Left lung (tissue), 4 donors: ENCODE measurements at regions not wholly inside any gene's neighbourhood (a gene's known extent, or its start where the extent isn't known, plus 50 kb on each side); places are given as distances from the start of the nearest gene placed in this dataset.

Source experiments
- ATAC-seq: fragments of 200-7000 bp; cut with Tn5 transposase; one replicate; pipeline ENCODE4 v1.9.1; 2020; ENCODE audit warnings: moderate library complexity
- DNase-seq, 4 donors: peaks; one replicate each; pipeline ENCODE4 v3.0.0-alpha.2; 2013 to 2020
- H3K27ac ChIP-seq, 2 donors: fragments of 200-600 bp; sonication (generic) in 1 of 2; one replicate each; pipeline versions ENCODE4 v1.5.0 to v1.8.0; 2020 to 2021
- H3K27me3 ChIP-seq, 2 donors: fragments of 200-600 bp; sonication (generic) in 1 of 2; one replicate each; pipeline versions ENCODE4 v1.5.0 to v1.8.0; 2020 to 2021
- H3K36me3 ChIP-seq, 2 donors: fragments of 200-600 bp; sonication (generic) in 1 of 2; one replicate each; pipeline versions ENCODE4 v1.5.0 to v1.8.0; 2020 to 2021
- H3K4me1 ChIP-seq, 2 donors: fragments of 200-600 bp; one replicate each; pipeline ENCODE4 v1.8.0; 2021
- H3K4me3 ChIP-seq, 2 donors: fragments of 200-600 bp; sonication (generic) in 1 of 2; one replicate each; pipeline versions ENCODE4 v1.5.0 to v1.8.0; 2020 to 2021; ENCODE audit warnings: mild to moderate bottlenecking in 1 of 2
- H3K9me3 ChIP-seq, 2 donors: fragments of 200-600 bp; sonication (generic) in 1 of 2; one replicate each; pipeline versions ENCODE4 v1.5.0 to v1.8.0; 2020 to 2021
- intact Hi-C, 2 donors: fragments of 100-400 bp; cut with DNase I; formaldehyde crosslinking; loops; one replicate each; pipeline versions ENCODE4 v1.11.2 to v1.14.2; 2022
- TF ChIP-seq, protein P1 (sequence below), 2 donors: fragments of 200-600 bp; sonication (generic) in 1 of 2; IDR thresholded peaks; one replicate each; pipeline versions ENCODE4 v1.5.0 to v1.8.0; 2021; ENCODE audit warnings: antibody characterized with exemption in 2 of 2
- donor health status: DM: no; HTN: yes; CAD: no.
- donor health status: DM: no; HTN: no; CAD: no.

DNA sequence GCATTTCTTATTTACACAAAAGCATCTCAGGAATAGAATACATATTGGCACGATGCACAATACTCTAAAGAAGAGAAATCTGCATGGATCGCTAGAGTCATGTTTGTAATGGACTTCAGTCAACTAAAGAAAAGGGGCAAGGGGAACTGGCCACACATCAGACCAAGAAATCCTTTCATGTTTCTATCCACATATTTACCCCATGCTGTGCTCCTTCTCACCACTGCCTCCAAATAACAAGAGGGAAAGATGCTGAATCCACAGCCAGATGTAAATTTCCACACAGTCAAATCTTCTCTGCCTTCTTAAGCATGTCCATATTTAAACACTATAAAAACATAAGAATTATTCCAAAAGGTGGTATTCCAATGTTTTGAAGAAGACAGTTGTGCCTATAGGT is 67.6 kb downstream of the COX18 start:
- no peaks in the 10 kb centered on the region for H3K36me3 ChIP-seq
- no peak overlapping the region for H3K4me3 ChIP-seq
- TF ChIP-seq, protein P1, sequence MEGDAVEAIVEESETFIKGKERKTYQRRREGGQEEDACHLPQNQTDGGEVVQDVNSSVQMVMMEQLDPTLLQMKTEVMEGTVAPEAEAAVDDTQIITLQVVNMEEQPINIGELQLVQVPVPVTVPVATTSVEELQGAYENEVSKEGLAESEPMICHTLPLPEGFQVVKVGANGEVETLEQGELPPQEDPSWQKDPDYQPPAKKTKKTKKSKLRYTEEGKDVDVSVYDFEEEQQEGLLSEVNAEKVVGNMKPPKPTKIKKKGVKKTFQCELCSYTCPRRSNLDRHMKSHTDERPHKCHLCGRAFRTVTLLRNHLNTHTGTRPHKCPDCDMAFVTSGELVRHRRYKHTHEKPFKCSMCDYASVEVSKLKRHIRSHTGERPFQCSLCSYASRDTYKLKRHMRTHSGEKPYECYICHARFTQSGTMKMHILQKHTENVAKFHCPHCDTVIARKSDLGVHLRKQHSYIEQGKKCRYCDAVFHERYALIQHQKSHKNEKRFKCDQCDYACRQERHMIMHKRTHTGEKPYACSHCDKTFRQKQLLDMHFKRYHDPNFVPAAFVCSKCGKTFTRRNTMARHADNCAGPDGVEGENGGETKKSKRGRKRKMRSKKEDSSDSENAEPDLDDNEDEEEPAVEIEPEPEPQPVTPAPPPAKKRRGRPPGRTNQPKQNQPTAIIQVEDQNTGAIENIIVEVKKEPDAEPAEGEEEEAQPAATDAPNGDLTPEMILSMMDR (IDR thresholded peaks at IDR 0.05) = no peak
- H3K9me3 ChIP-seq = no peaks in the 10 kb centered on the region
- no peak for ATAC-seq
- H3K27ac ChIP-seq = no peak overlapping the region
- no peaks in the 10 kb centered on the region for H3K4me1 ChIP-seq
- no peak for DNase-seq
- intact Hi-C loops = loop anchor here in 1 of 2 donors (10.0 kb wide), 1 partner anchor 107 kb away; no protein-coding TSS in a partner anchor
- no peaks in the 10 kb centered on the region for H3K27me3 ChIP-seq

DNA sequence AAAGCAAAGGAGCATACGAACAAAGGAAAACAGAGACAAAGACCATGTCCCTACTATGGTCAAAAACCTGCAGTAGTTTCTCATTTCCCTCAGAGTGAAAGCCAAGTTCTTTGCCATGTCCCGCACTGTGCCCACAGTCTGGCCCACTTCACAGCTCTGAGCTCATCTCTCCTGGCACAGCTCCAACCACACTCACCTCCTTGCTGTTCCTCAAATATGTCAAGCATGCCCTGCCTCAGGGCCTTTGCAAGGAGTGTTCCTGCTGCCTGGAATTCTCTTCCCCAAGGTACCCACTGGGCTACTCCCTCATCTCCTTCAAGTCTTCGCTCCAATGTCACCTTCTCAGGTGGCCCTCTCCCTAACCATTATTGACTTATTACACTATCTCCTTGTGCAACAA is 72.1 kb downstream of the COX18 start:
- peak; percentile 85 for ATAC-seq
- Histone ChIP-seq H3K27me3 (no peaks in the 10 kb centered on the region), H3K4me1 (no peaks in the 10 kb centered on the region), H3K36me3 (no peaks in the 10 kb centered on the region), H3K4me3 (no peak overlapping the region), H3K9me3 (no peaks in the 10 kb centered on the region), H3K27ac (no peak overlapping the region)
- peak in 2 of 4 donors; percentile 41 to 50 for DNase-seq
- intact Hi-C loops = no loop called here
- TF ChIP-seq, protein P1 (IDR thresholded peaks at IDR 0.05) = no peak

DNA sequence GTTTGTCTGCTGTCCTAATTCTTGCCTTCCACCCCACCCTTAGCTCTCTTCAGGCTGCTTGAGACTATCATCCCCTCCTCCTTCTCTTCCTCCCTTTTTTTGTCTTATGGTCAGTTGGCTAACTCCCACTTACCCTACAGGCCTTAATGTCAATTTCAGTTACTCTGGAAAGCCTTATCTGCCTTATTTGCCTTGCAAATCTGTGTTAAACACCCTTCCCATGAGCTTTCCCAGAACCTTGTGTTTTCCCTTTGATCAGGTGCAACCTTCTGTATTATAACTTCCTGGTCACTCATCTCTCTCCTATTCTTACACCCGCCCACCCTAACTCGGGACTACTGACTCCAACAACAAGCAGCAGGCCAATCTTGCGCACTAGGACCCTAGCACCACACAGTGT is 74.8 kb downstream of the COX18 start:
- no peaks in the 10 kb centered on the region for H3K36me3 ChIP-seq
- intact Hi-C loops = no loop called here
- DNase-seq (no peak), ATAC-seq (no peak)
- no peak overlapping the region for H3K27ac ChIP-seq
- TF ChIP-seq, protein P1 (IDR thresholded peaks at IDR 0.05) = no peak
- H3K4me3 ChIP-seq = no peak overlapping the region
- no peaks in the 10 kb centered on the region for H3K4me1 ChIP-seq
- H3K9me3 ChIP-seq = no peaks in the 10 kb centered on the region
- no peaks in the 10 kb centered on the region for H3K27me3 ChIP-seq

- Histone ChIP-seq H3K36me3 (no peaks in the 10 kb centered on the region), H3K9me3 (no peaks in the 10 kb centered on the region), H3K4me1 (no peaks in the 10 kb centered on the region), H3K4me3 (no peak overlapping the region), H3K27me3 (no peaks in the 10 kb centered on the region), H3K27ac (no peak overlapping the region)
- ATAC-seq (no peak), DNase-seq (no peak)
- TF ChIP-seq, protein P1 (IDR thresholded peaks at IDR 0.05) = no peak
- intact Hi-C loops = no loop called here
These were observed 75.6 kb downstream of the COX18 start for GRCh38 chr4:72993876-72994275.

GRCh38 chr4:72991873-72992272 is 77.6 kb downstream of the COX18 start:
- Histone ChIP-seq H3K4me1 (no peaks in the 10 kb centered on the region), H3K4me3 (no peak overlapping the region), H3K27me3 (no peaks in the 10 kb centered on the region), H3K27ac (no peak overlapping the region), H3K36me3 (no peaks in the 10 kb centered on the region), H3K9me3 (no peaks in the 10 kb centered on the region)
- intact Hi-C loops = no loop called here
- TF ChIP-seq, protein P1 (IDR thresholded peaks at IDR 0.05) = no peak
- no peak for DNase-seq
- no peak for ATAC-seq
